Stimulated activated naive CD8-positive, alpha-beta T cell treated with anti-CD3 and anti-CD28 coated beads, Interleukin-15, Interleukin-2, amounts not matched to agents 100 U/mL and 50 U/mL, for 24 hours (primary cell): ENCODE measurements at regions not wholly inside any gene's neighbourhood (a gene's known extent, or its start where the extent isn't known, plus 50 kb on each side); places are given as distances from the start of the nearest gene placed in this dataset.
"Not testable (repeated sequence)": the region's sequence is repeated elsewhere in the genome, so short reads cannot be mapped to it uniquely, and the experiment has no call there.

Source experiments
- ATAC-seq: fragments of 150-1000 bp; cut with Tn5 transposase; one replicate; pipeline ENCODE4 v1.10.0; 2021
- DNase-seq: peaks from one replicate; pipeline ENCODE4 v3.0.0; 2021

GRCh38 chr2:12879649-12880048, 162.9 kb downstream of the TRIB2 start:
- ATAC-seq (no peak), DNase-seq (no peak)

GRCh38 chr2:12881952-12882351, 165.2 kb downstream of the TRIB2 start:
- ATAC-seq (no peak), DNase-seq (no peak)

DNA sequence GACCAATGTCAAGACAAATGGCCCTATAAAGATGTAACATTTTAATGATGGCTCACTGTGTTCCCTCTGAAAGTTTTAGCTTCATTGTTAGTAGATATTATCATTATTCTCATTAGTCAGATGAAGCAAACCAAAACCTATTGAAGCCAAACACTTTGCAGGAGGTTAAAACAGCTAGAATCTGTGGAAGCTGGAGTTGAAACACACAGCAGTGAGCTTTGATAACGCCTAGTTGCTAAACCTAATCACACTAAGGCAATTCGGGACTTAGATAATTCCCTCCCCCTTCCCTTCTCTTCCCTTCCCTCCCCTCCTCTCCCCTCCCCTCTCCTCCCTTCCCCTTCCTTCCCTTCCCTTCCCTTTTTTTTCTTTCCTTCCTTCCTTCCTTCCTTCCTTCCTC, 165.7 kb downstream of the TRIB2 start:
- ATAC-seq: no peak

GRCh38 chr2:12883906-12884305, 167.2 kb downstream of the TRIB2 start:
- ATAC-seq (no peak), DNase-seq (no peak)

More for the DNA sequence above, 165.7 kb downstream of the TRIB2 start:
- DNase-seq: no peak

GRCh38 chr2:12884713-12885282, 168.1 kb downstream of the TRIB2 start:
- ATAC-seq: no peak
- no peak for DNase-seq

GRCh38 chr2:12890066-12890465, 173.3 kb downstream of the TRIB2 start:
- no peak for DNase-seq
- no peak for ATAC-seq

DNA sequence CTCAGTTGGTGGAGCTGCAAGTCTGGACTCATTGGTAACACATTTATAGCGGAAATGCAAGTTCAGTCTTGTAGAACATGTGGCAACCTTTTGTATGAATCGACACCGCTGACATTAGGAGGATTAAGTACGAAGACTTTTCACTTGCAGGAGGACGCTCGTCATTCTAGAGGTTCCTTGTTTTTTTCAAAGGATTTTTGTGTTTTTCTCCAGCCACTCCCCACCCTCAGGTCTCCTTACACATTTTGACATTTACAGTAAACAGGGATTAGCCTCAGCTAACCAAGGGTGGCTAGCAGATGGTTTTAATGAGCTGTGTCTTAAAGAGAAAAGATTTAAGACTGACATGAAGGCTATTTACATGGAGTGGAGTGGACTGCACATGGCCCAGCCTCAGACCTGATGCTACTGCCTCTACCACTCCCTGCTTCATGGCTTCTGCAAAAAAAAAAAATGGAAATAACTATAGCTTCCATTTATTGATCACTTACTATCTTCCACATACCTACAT, 173.8 kb downstream of the TRIB2 start:
- ATAC-seq (no peak), DNase-seq (no peak)

GRCh38 chr2:12895017-12895416, 178.3 kb downstream of the TRIB2 start:
- ATAC-seq (no peak), DNase-seq (no peak)

- ATAC-seq: no peak
Observed at GRCh38 chr2:12896318-12896982, 179.7 kb downstream of the TRIB2 start.

DNA sequence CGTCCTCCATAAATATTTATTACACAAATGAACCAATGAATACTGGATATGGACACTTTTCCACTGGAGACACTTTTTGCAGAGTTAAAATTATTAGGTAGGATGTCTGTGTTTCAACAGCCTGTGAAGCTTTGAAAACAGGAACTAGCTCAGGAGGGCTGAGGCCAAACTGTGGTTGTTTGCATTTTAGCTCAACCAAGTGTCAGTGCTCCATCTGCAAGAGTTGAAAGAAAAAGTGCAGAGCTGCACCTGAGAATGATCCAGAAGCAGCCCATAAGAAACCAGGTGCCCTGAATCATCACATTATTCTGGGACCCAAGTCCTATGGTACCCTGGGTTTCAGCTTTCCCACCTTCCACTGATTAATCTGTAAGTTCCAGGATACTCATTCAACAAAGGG, 180.4 kb downstream of the TRIB2 start:
- DNase-seq (no peak), ATAC-seq (no peak)

More at GRCh38 chr2:12896318-12896982, 179.7 kb downstream of the TRIB2 start:
- DNase-seq: no peak

- DNase-seq (no peak), ATAC-seq (no peak)
Observed at GRCh38 chr2:12903272-12903671, 186.5 kb downstream of the TRIB2 start.

- ATAC-seq (no peak), DNase-seq (no peak)
Observed at GRCh38 chr2:12910431-12910830, 193.7 kb downstream of the TRIB2 start.

GRCh38 chr2:12915787-12916186, 199.1 kb downstream of the TRIB2 start:
- no peak for ATAC-seq
- DNase-seq: no peak

DNA sequence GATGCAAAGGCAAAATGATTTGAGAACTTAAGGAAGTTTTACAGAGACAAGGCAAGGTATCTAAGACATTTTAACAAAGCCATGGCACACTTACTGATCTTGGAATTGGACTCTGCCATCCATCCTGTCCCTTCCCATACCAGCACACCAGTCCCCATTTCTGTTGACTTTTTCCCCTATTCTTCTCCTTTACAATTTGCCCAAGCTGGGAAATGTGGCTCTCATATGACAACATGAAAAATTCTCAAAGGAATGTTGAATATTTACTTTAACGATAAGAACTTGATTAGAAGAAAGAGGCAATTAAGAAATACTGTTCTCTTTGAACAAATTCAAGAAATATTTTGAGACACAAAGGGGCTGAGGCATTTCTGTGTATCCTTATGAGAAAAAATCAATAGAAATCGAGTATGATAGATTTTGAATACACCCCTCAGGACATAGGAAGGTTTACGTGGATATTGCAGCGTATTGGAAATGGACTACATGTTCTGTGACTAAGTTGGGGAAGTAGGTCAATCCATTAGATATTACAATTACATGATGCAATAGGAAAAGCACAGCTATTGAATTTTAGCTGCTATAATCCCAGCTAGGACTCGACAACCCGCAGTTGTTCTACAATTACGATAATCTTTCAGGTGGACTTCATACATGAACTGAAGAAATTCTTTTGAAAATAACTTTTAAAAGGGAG, 201.6 kb downstream of the TRIB2 start:
- DNase-seq: no peak
- ATAC-seq: no peak

- ATAC-seq (no peak), DNase-seq (no peak)
Observed at GRCh38 chr2:12918835-12919445, 202.2 kb downstream of the TRIB2 start.

DNA sequence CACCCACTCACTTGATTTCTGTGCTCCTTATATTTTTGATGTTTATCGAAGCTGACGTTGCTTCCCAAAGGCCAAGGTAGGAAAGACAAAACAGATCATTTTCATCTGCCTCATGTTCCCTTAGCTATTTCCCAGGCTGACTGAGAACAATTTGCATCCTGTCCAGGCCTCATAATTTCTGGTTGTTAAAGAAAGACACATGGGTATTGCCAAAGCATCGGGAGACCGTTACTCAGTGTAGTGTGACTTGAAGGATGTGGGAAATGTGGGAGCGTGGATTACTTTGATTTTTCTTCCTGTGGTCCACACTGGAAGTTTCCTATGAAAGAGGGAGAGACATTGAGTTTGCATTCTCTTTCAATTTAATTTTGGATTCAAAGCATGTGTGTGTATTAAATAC, 204.6 kb downstream of the TRIB2 start:
- DNase-seq: no peak
- no peak for ATAC-seq

DNA sequence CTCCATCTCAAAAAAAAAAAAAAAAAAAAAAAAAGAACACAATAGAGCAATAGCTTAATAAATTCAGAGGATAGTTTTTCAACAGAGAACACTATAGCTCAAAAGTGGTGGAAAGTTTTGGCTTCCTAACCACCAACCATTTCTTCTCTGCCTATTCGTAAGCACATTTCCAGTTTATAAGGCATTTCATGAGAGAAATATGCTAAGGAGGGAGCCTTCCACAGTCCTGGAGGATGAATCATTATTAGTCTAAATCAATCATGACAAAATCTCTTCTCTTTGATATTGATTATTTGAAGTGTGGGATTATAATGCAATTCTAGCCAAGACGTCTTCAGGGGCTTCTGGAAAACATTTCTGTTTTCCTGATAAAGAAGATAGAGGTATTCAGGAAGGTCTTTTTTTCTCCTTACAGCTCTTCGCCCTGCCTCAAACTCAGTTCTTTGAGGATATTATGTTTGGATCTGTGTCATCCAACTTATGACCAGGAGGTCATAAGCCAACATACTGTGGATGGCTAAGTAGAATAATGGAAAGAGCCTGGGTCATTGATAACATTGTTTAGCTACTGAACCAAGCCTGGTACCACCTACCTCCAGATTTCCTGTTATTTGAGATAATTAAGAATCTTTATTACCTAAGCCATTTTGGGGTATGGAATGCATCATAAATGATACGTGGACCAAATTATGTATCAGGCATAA, 207.3 kb downstream of the TRIB2 start:
- DNase-seq (no peak), ATAC-seq (no peak)

DNA sequence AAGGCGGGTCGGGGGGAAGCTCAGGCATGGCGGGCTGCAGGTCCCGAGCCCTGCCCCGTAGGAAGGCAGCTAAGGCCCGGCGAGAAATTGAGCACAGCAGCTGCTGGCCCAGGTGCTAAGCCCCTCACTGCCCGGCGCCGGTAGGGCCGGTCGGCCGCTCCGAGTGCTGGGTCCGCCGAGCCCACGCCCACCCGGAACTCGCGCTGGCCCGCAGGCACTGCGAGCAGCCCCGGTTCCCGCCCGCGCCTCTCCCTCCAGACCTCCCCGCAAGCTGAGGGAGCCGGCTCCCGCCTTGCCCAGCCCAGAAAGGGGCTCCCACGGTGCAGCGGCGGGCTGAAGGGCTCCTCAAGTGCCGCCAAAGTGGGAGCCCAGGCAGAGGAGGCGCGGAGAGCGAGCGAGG, 209.9 kb downstream of the TRIB2 start:
- not testable (repeated sequence) for ATAC-seq

DNA sequence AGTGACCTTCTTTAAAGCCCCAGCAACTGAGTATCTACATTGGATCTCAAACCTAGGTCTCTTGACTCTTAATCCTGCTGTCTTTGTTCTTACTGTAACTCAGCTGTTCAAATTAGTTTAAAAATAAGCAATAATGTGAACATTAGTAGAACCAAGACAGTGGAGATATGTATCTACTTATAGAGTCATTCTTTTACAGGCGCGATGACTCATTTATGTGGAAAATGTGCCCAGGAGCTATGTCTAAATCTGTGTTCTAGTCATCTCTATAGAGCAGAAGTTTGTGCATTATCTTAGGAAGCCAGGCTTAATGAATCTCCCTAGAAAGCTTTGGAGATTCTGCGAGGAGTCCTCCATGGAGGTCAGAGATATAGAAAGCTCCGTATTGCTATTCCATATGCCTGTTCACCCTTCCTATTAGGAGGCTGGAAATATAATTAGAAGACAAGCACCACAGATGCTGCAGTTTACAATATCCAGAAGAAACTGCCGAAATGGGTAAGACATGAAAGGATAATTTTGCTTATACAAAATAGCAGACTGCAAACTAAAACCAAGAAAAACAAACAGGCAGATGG, 211.6 kb downstream of the TRIB2 start:
- ATAC-seq (peak; percentile 86), DNase-seq (no peak)

More for the DNA sequence above, 209.9 kb downstream of the TRIB2 start:
- not testable (repeated sequence) for DNase-seq

DNA sequence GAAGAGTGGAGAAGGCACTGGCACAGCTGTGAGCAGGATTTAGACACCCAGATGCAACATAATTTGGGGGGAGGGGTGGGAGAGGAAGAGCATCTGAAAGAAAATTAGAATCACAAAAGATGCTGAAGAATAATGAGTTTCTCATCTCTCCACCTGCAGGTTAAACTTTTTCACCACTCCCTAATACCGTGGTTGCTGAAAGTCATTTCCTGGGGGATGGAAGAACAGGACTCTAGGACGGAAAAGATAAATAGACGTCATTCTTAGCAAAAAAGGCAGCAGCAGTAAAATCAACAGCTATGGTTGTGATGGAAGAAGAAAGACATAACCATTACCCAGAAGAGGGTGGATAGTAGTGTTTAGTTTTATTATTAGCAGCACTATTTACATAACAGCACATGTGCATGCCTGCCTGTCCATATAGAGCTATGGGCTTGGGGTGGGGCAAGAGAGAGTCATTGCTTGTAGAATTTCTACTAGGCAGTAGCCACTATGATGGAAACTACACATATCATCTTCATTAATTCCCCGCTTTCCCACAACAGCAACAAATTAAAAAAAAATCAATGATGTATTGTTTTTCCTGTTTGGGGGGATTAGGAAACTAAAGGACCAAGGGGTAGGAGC, 212.2 kb downstream of the TRIB2 start:
- DNase-seq (no peak), ATAC-seq (no peak)

DNA sequence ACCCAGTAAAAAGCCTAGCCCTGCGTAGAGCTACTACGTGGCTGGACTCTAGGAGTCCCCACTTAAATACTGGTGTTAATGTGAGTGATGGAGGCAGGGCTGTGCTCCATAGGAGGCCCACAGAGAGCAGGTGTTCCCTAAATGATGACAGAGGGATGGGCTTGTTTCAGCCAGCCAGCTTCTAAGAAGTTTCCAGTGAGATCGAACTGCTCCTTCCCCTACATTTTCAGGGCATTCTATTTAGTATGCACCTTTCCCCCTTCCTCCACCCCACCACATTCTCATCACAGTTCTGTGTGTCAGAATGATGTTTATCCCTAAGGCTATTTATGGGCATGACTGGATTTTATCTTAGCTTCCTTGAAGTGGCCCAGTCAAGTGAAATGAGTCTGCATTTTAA, 213.0 kb downstream of the TRIB2 start:
- no peak for DNase-seq
- ATAC-seq: no peak
